ENCODE measurements at regions not wholly inside any gene's neighbourhood (a gene's known extent, or its start where the extent isn't known, plus 50 kb on each side); places are given as distances from the start of the nearest gene placed in this dataset.

- TF ChIP-seq CTCF (conservative IDR thresholded peaks at IDR 0.05 in 1 of 2, IDR thresholded peaks at IDR 0.05 in 1 of 2; ENCODE audit: extremely low read depth in 1 of 2, insufficient read depth in 1 of 2, low read depth in 1 of 2, low read length in 2 of 2) (peak in 1 of 2 donors; percentile 24), EZH2 (IDR thresholded peaks at IDR 0.05; ENCODE audit: borderline replicate concordance, low read length) (no peak)
Observed at GRCh38 chr15:95850837-95851236, 479.7 kb upstream of the NR2F2 start.
